Renal cortical epithelial cell (primary cell): ENCODE measurements at regions not wholly inside any gene's neighbourhood (a gene's known extent, or its start where the extent isn't known, plus 50 kb on each side); places are given as distances from the start of the nearest gene placed in this dataset.
A peak's percentile ranks its signal among the peaks of the same experiment; 100 is the strongest.

ENCODE experiments used
- DNase-seq: peaks from one replicate; pipeline ENCODE4 v3.0.0-alpha.2; 2011; ENCODE audit warnings: low read depth

GRCh38 chr2:19235308-19235707 lies 123.1 kb downstream of the OSR1 start:
- peak; percentile 28 for DNase-seq

GRCh38 chr2:19232312-19232711 lies 126.1 kb downstream of the OSR1 start:
- no peak for DNase-seq

- DNase-seq = no peak
Observed at GRCh38 chr2:19231625-19232024, 126.8 kb downstream of the OSR1 start.

- no peak for DNase-seq
Observed at GRCh38 chr2:19230626-19231025, 127.8 kb downstream of the OSR1 start.

GRCh38 chr2:19228715-19229114 lies 129.7 kb downstream of the OSR1 start:
- DNase-seq = no peak

- no peak for DNase-seq
Observed at GRCh38 chr2:19228181-19228593, 130.2 kb downstream of the OSR1 start.

GRCh38 chr2:19226871-19227270 lies 131.6 kb downstream of the OSR1 start:
- no peak for DNase-seq

GRCh38 chr2:19226386-19226785 lies 132.0 kb downstream of the OSR1 start:
- no peak for DNase-seq

GRCh38 chr2:19225931-19226330 lies 132.5 kb downstream of the OSR1 start:
- DNase-seq = no peak

- no peak for DNase-seq
Observed at GRCh38 chr2:19225126-19225525, 133.3 kb downstream of the OSR1 start.

GRCh38 chr2:19224486-19224885 lies 133.9 kb downstream of the OSR1 start:
- DNase-seq = no peak

GRCh38 chr2:19224011-19224410 lies 134.4 kb downstream of the OSR1 start:
- DNase-seq = no peak

GRCh38 chr2:19219060-19219459 lies 139.4 kb downstream of the OSR1 start:
- DNase-seq = no peak

GRCh38 chr2:19218166-19218565 lies 140.3 kb downstream of the OSR1 start:
- no peak for DNase-seq

- no peak for DNase-seq
Observed at GRCh38 chr2:19216676-19217602, 141.5 kb downstream of the OSR1 start.

- DNase-seq = no peak
Observed at GRCh38 chr2:19216238-19216637, 142.2 kb downstream of the OSR1 start.

GRCh38 chr2:19214682-19215391 lies 143.6 kb downstream of the OSR1 start:
- DNase-seq = no peak

GRCh38 chr2:19209575-19210341 lies 148.7 kb downstream of the OSR1 start:
- DNase-seq = no peak

- no peak for DNase-seq
Observed at GRCh38 chr2:19208479-19209199, 149.8 kb downstream of the OSR1 start.

- no peak for DNase-seq
Observed at GRCh38 chr2:19207452-19207851, 151.0 kb downstream of the OSR1 start.

GRCh38 chr2:19205983-19206533 lies 152.4 kb downstream of the OSR1 start:
- DNase-seq = no peak
